ENCODE measurements at regions not wholly inside any gene's neighbourhood (a gene's known extent, or its start where the extent isn't known, plus 50 kb on each side); places are given as distances from the start of the nearest gene placed in this dataset.
"Not testable (repeated sequence)": the region's sequence is repeated elsewhere in the genome, so short reads cannot be mapped to it uniquely, and the experiment has no call there.

GRCh38 chr14:106359157-106359887 lies 832.9 kb downstream of the TMEM121 start:
- DNase-seq (ENCODE audit: low spot score), result not testable (repeated sequence)

GRCh38 chr14:106365371-106365770 lies 839.0 kb downstream of the TMEM121 start:
- not testable (repeated sequence) for DNase-seq (ENCODE audit: low spot score)

- DNase-seq (ENCODE audit: low spot score), result not testable (repeated sequence)
These were observed 839.5 kb downstream of the TMEM121 start for GRCh38 chr14:106365894-106366293.

GRCh38 chr14:106366971-106367370 lies 840.6 kb downstream of the TMEM121 start:
- not testable (repeated sequence) for DNase-seq (ENCODE audit: low spot score)

- DNase-seq (ENCODE audit: low spot score), result not testable (repeated sequence)
These were observed 843.1 kb downstream of the TMEM121 start for GRCh38 chr14:106369456-106369855.

- DNase-seq (ENCODE audit: low spot score), result no peak
These were observed 846.7 kb downstream of the TMEM121 start for GRCh38 chr14:106372870-106373652.

- not testable (repeated sequence) for DNase-seq (ENCODE audit: low spot score)
These were observed 847.3 kb downstream of the TMEM121 start for GRCh38 chr14:106373653-106374110.

GRCh38 chr14:106377432-106377831 lies 851.0 kb downstream of the TMEM121 start:
- DNase-seq (ENCODE audit: low spot score), result no peak

- DNase-seq (ENCODE audit: low spot score), result no peak
These were observed 851.8 kb downstream of the TMEM121 start for GRCh38 chr14:106378191-106378590.

GRCh38 chr14:106380740-106381139 lies 854.4 kb downstream of the TMEM121 start:
- DNase-seq (ENCODE audit: low spot score), result no peak

GRCh38 chr14:106389186-106389585 lies 862.8 kb downstream of the TMEM121 start:
- not testable (repeated sequence) for DNase-seq (ENCODE audit: low spot score)

- no peak for DNase-seq (ENCODE audit: low spot score)
These were observed 864.0 kb downstream of the TMEM121 start for GRCh38 chr14:106390401-106390800.

- DNase-seq (ENCODE audit: low spot score), result no peak
These were observed 864.6 kb downstream of the TMEM121 start for GRCh38 chr14:106390947-106391346.

- DNase-seq (ENCODE audit: low spot score), result no peak
These were observed 867.4 kb downstream of the TMEM121 start for GRCh38 chr14:106393742-106394141.

- DNase-seq (ENCODE audit: low spot score), result no peak
These were observed 869.2 kb downstream of the TMEM121 start for GRCh38 chr14:106395456-106396050.

- DNase-seq (ENCODE audit: low spot score), result no peak
These were observed 870.6 kb downstream of the TMEM121 start for GRCh38 chr14:106396999-106397398.

GRCh38 chr14:106398931-106399331 lies 872.5 kb downstream of the TMEM121 start:
- not testable (repeated sequence) for DNase-seq (ENCODE audit: low spot score)

- not testable (repeated sequence) for DNase-seq (ENCODE audit: low spot score)
These were observed 874.9 kb downstream of the TMEM121 start for GRCh38 chr14:106401316-106401715.

GRCh38 chr14:106410229-106410628 lies 883.8 kb downstream of the TMEM121 start:
- not testable (repeated sequence) for DNase-seq (ENCODE audit: low spot score)

- no peak for DNase-seq (ENCODE audit: low spot score)
These were observed 888.1 kb downstream of the TMEM121 start for GRCh38 chr14:106414464-106414863.

- DNase-seq (ENCODE audit: low spot score), result no peak
These were observed 891.1 kb downstream of the TMEM121 start for GRCh38 chr14:106417224-106418049.

Measured in mesenteric fat pad (tissue), 1 donor.